ENCODE measurements at regions not wholly inside any gene's neighbourhood (a gene's known extent, or its start where the extent isn't known, plus 50 kb on each side); places are given as distances from the start of the nearest gene placed in this dataset.
A peak's percentile ranks its signal among the peaks of the same experiment; 100 is the strongest.
"Not testable (repeated sequence)": the region's sequence is repeated elsewhere in the genome, so short reads cannot be mapped to it uniquely, and the experiment has no call there.

- DNase-seq: no peak
Measured at GRCh38 chr2:212858496-212858895, 292.9 kb downstream of the IKZF2 start.

GRCh38 chr2:212854771-212855170 is 296.6 kb downstream of the IKZF2 start:
- DNase-seq: no peak

GRCh38 chr2:212854116-212854515 is 297.3 kb downstream of the IKZF2 start:
- no peak for DNase-seq

GRCh38 chr2:212845941-212846340 is 305.5 kb downstream of the IKZF2 start:
- DNase-seq: no peak

GRCh38 chr2:212843409-212844199 is 305.0 kb upstream of the ERBB4 start:
- DNase-seq: peak; percentile 35

GRCh38 chr2:212842544-212843185 is 304.1 kb upstream of the ERBB4 start:
- peak; percentile 34 for DNase-seq

- no peak for DNase-seq
Measured at GRCh38 chr2:212841460-212841859, 302.9 kb upstream of the ERBB4 start.

- no peak for DNase-seq
Measured at GRCh38 chr2:212832211-212833195, 293.9 kb upstream of the ERBB4 start.

- DNase-seq: no peak
Measured at GRCh38 chr2:212831671-212832199, 293.1 kb upstream of the ERBB4 start.

- no peak for DNase-seq
Measured at GRCh38 chr2:212816267-212816666, 277.7 kb upstream of the ERBB4 start.

GRCh38 chr2:212815453-212815852 is 276.9 kb upstream of the ERBB4 start:
- no peak for DNase-seq

- DNase-seq: no peak
Measured at GRCh38 chr2:212814941-212815340, 276.3 kb upstream of the ERBB4 start.

- DNase-seq: no peak
Measured at GRCh38 chr2:212811921-212812320, 273.3 kb upstream of the ERBB4 start.

GRCh38 chr2:212811036-212811805 is 272.6 kb upstream of the ERBB4 start:
- no peak for DNase-seq

- DNase-seq: no peak
Measured at GRCh38 chr2:212797484-212798205, 259.0 kb upstream of the ERBB4 start.

- DNase-seq: no peak
Measured at GRCh38 chr2:212794471-212794870, 255.9 kb upstream of the ERBB4 start.

GRCh38 chr2:212791569-212791968 is 253.0 kb upstream of the ERBB4 start:
- no peak for DNase-seq

- not testable (repeated sequence) for DNase-seq
Measured at GRCh38 chr2:212786088-212786487, 247.5 kb upstream of the ERBB4 start.

GRCh38 chr2:212777020-212777491 is 238.5 kb upstream of the ERBB4 start:
- DNase-seq: peak; percentile 35

GRCh38 chr2:212773808-212774339 is 235.3 kb upstream of the ERBB4 start:
- DNase-seq: no peak

GRCh38 chr2:212770240-212770639 is 231.6 kb upstream of the ERBB4 start:
- DNase-seq: no peak

Data from fibroblast of skin of scalp (primary cell).